GM23338 (cell line): ENCODE measurements at regions not wholly inside any gene's neighbourhood (a gene's known extent, or its start where the extent isn't known, plus 50 kb on each side); places are given as distances from the start of the nearest gene placed in this dataset.

Experiments
- ATAC-seq: fragments of 200-7000 bp; cut with Tn5 transposase; 3 replicates; pipeline ENCODE4 v1.9.1; 2020
- DNase-seq: peaks from one replicate; pipeline ENCODE4 v3.0.0-alpha.2; 2015; ENCODE audit warnings: low spot score
- H2AFZ ChIP-seq: fragments of 200-600 bp; sonication (generic); 2 replicates; pipeline ENCODE4 v1.8.0; 2016; ENCODE audit warnings: antibody characterized with exemption, mild to moderate bottlenecking, moderate library complexity
- H3F3A ChIP-seq: fragments of 200-600 bp; sonication (generic); replicated peaks from 2 replicates; pipeline ENCODE4 v1.8.0; 2017; ENCODE audit warnings: antibody characterized with exemption, mixed run types, low read depth
- H3K27ac ChIP-seq: fragments of 200-600 bp; sonication (generic); 2 replicates; pipeline ENCODE4 v1.6.1; 2016; ENCODE audit warnings: low read depth
- H3K27me3 ChIP-seq: fragments of 200-600 bp; sonication (generic); 2 replicates; pipeline ENCODE4 v1.8.0; 2016; ENCODE audit warnings: mild to moderate bottlenecking, mixed run types, moderate library complexity; ENCODE audit not compliant: insufficient read depth
- H3K36me3 ChIP-seq: fragments of 200-600 bp; sonication (generic); 2 replicates; pipeline ENCODE4 v1.8.0; 2016; ENCODE audit warnings: mild to moderate bottlenecking; ENCODE audit not compliant: insufficient read depth
- H3K4me1 ChIP-seq: fragments of 200-600 bp; sonication (generic); 2 replicates; pipeline ENCODE4 v1.8.0; 2016; ENCODE audit warnings: mild to moderate bottlenecking, moderate library complexity; ENCODE audit not compliant: insufficient read depth
- H3K4me2 ChIP-seq: fragments of 200-600 bp; sonication (generic); 2 replicates; pipeline ENCODE4 v1.7.1; 2017; ENCODE audit warnings: mixed run types
- H3K4me3 ChIP-seq: fragments of 200-600 bp; sonication (generic); 2 replicates; pipeline ENCODE4 v1.6.1; 2016; ENCODE audit warnings: mixed run types
- H3K79me2 ChIP-seq: fragments of 200-600 bp; sonication (generic); replicated peaks from 2 replicates; pipeline ENCODE4 v1.8.0; 2017; ENCODE audit warnings: mild to moderate bottlenecking; ENCODE audit not compliant: insufficient read depth
- H3K9me2 ChIP-seq: fragments of 200-600 bp; sonication (generic); 2 replicates; pipeline ENCODE4 v1.8.0; 2017; ENCODE audit not compliant: insufficient read depth
- H4K20me1 ChIP-seq: fragments of 200-600 bp; sonication (generic); replicated peaks from 2 replicates; pipeline ENCODE4 v1.8.0; 2017; ENCODE audit warnings: mild to moderate bottlenecking; ENCODE audit not compliant: insufficient read depth
- H3K27ac Mint-ChIP-seq: 2 replicates; pipeline ENCODE4 v1.8.0; 2020; ENCODE audit warnings: inconsistent platforms, mild to moderate bottlenecking, moderate library complexity, mixed read lengths
- H3K27me3 Mint-ChIP-seq: 3 replicates; pipeline ENCODE4 v1.8.0; 2022; ENCODE audit warnings: low read depth, mild to moderate bottlenecking, moderate library complexity, mixed read lengths, inconsistent platforms; ENCODE audit not compliant: insufficient read depth, poor library complexity
- H3K36me3 Mint-ChIP-seq: 3 replicates; pipeline ENCODE4 v1.8.0; 2021; ENCODE audit warnings: low read depth, mild to moderate bottlenecking, inconsistent platforms, moderate library complexity, mixed read lengths
- H3K4me1 Mint-ChIP-seq: 3 replicates; pipeline ENCODE4 v1.8.0; 2020; ENCODE audit warnings: mild to moderate bottlenecking, inconsistent platforms, mixed read lengths
- H3K4me3 Mint-ChIP-seq: 3 replicates; pipeline ENCODE4 v1.8.0; 2021; ENCODE audit warnings: moderate library complexity, mild to moderate bottlenecking, inconsistent platforms, mixed read lengths
- H3K9me3 Mint-ChIP-seq: 3 replicates; pipeline ENCODE4 v1.8.0; 2020; ENCODE audit warnings: moderate library complexity, mild to moderate bottlenecking, inconsistent platforms, mixed read lengths
- CREB1 ChIP-seq: fragments of 250-450 bp; sonication (Bioruptor Pico); IDR thresholded peaks from 2 replicates; pipeline ENCODE4 v1.5.0; 2020; ENCODE audit warnings: low read depth, mild to moderate bottlenecking, moderate library complexity
- EZH2 ChIP-seq: fragments of 200-600 bp; sonication (generic); IDR thresholded peaks from one replicate; pipeline ENCODE4 v1.8.0; 2017; ENCODE audit warnings: antibody characterized with exemption, mild to moderate bottlenecking, low read depth; ENCODE audit not compliant: unreplicated experiment
- EZH2phosphoT487 ChIP-seq: fragments of 200-600 bp; sonication (generic); IDR thresholded peaks from one replicate; pipeline ENCODE4 v1.8.1; 2018; ENCODE audit warnings: antibody characterized with exemption; ENCODE audit not compliant: unreplicated experiment
- JUNB ChIP-seq: IDR thresholded peaks from one replicate; pipeline ENCODE4 v1.6.1; 2016; ENCODE audit warnings: antibody characterized with exemption; ENCODE audit not compliant: unreplicated experiment
- NANOG ChIP-seq: IDR thresholded peaks from 2 replicates; pipeline ENCODE4 v1.6.1; 2016; ENCODE audit warnings: antibody characterized with exemption, borderline replicate concordance
- POLR2AphosphoS5 ChIP-seq: IDR thresholded peaks from 2 replicates; pipeline ENCODE4 v1.6.1; 2016; ENCODE audit warnings: antibody characterized with exemption, low read depth
- STAT1 ChIP-seq: IDR thresholded peaks from one replicate; pipeline ENCODE4 v1.6.1; 2016; ENCODE audit warnings: antibody characterized with exemption; ENCODE audit not compliant: unreplicated experiment
- ZNF114 ChIP-seq: fragments of 250-450 bp; sonication (Bioruptor Pico); IDR thresholded peaks from 2 replicates; pipeline ENCODE4 v1.5.0; 2020; ENCODE audit warnings: mild to moderate bottlenecking, moderate library complexity
- ZNF331 ChIP-seq: fragments of 250-450 bp; sonication (Bioruptor Pico); IDR thresholded peaks from 2 replicates; pipeline ENCODE4 v1.5.0; 2020; ENCODE audit warnings: low read depth, mild to moderate bottlenecking, moderate library complexity
- ZNF462 ChIP-seq: fragments of 250-450 bp; sonication (Bioruptor Pico); IDR thresholded peaks from 2 replicates; pipeline ENCODE4 v1.5.0; 2020; ENCODE audit warnings: mild to moderate bottlenecking, moderate library complexity
- TF ChIP-seq, protein P1 (sequence below): IDR thresholded peaks from one replicate; pipeline ENCODE4 v1.6.1; 2018; ENCODE audit warnings: antibody characterized with exemption; ENCODE audit not compliant: unreplicated experiment
- TF ChIP-seq, protein P2 (sequence below), 2 experiments: fragments of 200-600 bp in 1 of 2; sonication (generic) in 1 of 2; conservative IDR thresholded peaks; 2 replicates each; pipeline versions ENCODE4 v1.5.1 to v1.6.1; 2016 to 2017; ENCODE audit warnings: antibody characterized with exemption in 2 of 2, low read depth in 2 of 2, mild to moderate bottlenecking in 2 of 2, moderate library complexity in 1 of 2
- TF ChIP-seq, protein P3 (sequence below): IDR thresholded peaks from 2 replicates; pipeline ENCODE4 v1.6.1; 2016; ENCODE audit warnings: antibody characterized with exemption

DNA sequence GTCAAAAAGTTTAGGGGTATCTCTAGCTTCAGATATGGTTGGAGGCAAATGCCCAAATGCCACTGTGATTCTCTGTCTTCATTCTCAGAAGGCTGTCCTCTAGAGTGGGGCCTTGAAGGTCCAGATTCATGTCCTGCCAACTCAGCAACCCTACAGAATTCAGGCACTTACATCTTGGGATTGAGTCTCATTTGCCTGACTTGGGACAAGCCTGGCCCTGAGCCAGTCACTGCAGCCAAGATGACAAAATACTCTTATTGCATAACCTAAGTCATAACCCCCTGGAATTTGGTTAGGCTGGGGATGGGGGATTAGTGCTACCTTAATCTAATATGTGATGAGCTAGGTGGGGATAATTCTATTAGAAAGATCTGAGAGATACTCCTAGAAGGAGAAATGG, 100.5 kb downstream of the AREG start:
- no peaks in the 10 kb centered on the region for H3K36me3 ChIP-seq
- Mint-ChIP-seq H3K4me1 (peaks cover 13% of the 10 kb centered on the region), H3K27me3 (no peaks in the 10 kb centered on the region), H3K4me3 (no peak overlapping the region), H3K9me3 (no peaks in the 10 kb centered on the region), H3K36me3 (no peaks in the 10 kb centered on the region), H3K27ac (no peak overlapping the region)
- no peak overlapping the region for H3K4me3 ChIP-seq
- H3K4me1 ChIP-seq: peaks cover 33% of the 10 kb centered on the region
- H3F3A ChIP-seq: no peaks in the 10 kb centered on the region
- DNase-seq (no peak), ATAC-seq (no peak)
- H3K4me2 ChIP-seq: no peak overlapping the region
- no peaks in the 10 kb centered on the region for H3K9me2 ChIP-seq
- TF ChIP-seq POLR2AphosphoS5 (no peak), JUNB (no peak), EZH2phosphoT487 (no peak), STAT1 (no peak), CREB1 (CRISPR knock-in tag) (no peak), ZNF331 (CRISPR knock-in tag) (no peak), ZNF114 (CRISPR knock-in tag) (no peak), EZH2 (no peak), NANOG (no peak), ZNF462 (CRISPR knock-in tag) (no peak)
- TF ChIP-seq, protein P1, sequence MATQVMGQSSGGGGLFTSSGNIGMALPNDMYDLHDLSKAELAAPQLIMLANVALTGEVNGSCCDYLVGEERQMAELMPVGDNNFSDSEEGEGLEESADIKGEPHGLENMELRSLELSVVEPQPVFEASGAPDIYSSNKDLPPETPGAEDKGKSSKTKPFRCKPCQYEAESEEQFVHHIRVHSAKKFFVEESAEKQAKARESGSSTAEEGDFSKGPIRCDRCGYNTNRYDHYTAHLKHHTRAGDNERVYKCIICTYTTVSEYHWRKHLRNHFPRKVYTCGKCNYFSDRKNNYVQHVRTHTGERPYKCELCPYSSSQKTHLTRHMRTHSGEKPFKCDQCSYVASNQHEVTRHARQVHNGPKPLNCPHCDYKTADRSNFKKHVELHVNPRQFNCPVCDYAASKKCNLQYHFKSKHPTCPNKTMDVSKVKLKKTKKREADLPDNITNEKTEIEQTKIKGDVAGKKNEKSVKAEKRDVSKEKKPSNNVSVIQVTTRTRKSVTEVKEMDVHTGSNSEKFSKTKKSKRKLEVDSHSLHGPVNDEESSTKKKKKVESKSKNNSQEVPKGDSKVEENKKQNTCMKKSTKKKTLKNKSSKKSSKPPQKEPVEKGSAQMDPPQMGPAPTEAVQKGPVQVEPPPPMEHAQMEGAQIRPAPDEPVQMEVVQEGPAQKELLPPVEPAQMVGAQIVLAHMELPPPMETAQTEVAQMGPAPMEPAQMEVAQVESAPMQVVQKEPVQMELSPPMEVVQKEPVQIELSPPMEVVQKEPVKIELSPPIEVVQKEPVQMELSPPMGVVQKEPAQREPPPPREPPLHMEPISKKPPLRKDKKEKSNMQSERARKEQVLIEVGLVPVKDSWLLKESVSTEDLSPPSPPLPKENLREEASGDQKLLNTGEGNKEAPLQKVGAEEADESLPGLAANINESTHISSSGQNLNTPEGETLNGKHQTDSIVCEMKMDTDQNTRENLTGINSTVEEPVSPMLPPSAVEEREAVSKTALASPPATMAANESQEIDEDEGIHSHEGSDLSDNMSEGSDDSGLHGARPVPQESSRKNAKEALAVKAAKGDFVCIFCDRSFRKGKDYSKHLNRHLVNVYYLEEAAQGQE: no peak
- TF ChIP-seq, protein P2, sequence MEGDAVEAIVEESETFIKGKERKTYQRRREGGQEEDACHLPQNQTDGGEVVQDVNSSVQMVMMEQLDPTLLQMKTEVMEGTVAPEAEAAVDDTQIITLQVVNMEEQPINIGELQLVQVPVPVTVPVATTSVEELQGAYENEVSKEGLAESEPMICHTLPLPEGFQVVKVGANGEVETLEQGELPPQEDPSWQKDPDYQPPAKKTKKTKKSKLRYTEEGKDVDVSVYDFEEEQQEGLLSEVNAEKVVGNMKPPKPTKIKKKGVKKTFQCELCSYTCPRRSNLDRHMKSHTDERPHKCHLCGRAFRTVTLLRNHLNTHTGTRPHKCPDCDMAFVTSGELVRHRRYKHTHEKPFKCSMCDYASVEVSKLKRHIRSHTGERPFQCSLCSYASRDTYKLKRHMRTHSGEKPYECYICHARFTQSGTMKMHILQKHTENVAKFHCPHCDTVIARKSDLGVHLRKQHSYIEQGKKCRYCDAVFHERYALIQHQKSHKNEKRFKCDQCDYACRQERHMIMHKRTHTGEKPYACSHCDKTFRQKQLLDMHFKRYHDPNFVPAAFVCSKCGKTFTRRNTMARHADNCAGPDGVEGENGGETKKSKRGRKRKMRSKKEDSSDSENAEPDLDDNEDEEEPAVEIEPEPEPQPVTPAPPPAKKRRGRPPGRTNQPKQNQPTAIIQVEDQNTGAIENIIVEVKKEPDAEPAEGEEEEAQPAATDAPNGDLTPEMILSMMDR (conservative IDR thresholded peaks at IDR 0.05; ENCODE audit: low read depth in 2 of 2): no peak
- TF ChIP-seq, protein P3, sequence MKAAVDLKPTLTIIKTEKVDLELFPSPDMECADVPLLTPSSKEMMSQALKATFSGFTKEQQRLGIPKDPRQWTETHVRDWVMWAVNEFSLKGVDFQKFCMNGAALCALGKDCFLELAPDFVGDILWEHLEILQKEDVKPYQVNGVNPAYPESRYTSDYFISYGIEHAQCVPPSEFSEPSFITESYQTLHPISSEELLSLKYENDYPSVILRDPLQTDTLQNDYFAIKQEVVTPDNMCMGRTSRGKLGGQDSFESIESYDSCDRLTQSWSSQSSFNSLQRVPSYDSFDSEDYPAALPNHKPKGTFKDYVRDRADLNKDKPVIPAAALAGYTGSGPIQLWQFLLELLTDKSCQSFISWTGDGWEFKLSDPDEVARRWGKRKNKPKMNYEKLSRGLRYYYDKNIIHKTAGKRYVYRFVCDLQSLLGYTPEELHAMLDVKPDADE: no peak
- 0 out of 2 replicates have a peak overlapping the region, but pooled peaks have one; percentile 25 for H2AFZ ChIP-seq
- H4K20me1 ChIP-seq: no peaks in the 10 kb centered on the region
- no peaks in the 10 kb centered on the region for H3K79me2 ChIP-seq
- peak overlapping the region; percentile 60; the same call in 1 of the 2 replicates for H3K27ac ChIP-seq
- no peaks in the 10 kb centered on the region for H3K27me3 ChIP-seq
